ENCODE measurements at regions not wholly inside any gene's neighbourhood (a gene's known extent, or its start where the extent isn't known, plus 50 kb on each side); places are given as distances from the start of the nearest gene placed in this dataset.

DNA sequence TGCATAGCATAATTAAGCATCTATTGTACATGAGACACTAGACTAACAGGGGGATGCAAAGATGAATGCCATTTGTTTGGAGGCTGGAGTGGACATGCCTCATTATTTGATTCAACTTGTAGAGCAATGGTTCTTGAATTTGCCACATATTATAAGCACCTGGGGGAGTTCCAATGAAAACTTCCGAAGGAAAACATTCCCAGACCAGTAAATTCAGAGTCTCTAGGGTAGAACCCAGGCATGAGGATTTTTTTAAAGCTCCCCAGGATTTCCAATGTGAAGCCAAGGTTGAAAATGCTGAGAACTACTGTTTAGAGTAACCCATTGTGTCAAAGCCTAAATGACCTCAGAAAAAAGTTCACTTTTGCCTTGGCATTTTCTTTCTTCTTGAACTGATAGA, 93.9 kb upstream of the ITGA1 start:
- 0% methylated on average over 1 of the region's 1 CpG for WGBS (ENCODE audit: insufficient coverage, insufficient replicate concordance, low lambda C conversion rate, missing lambda C conversion rate)
- H3K27ac ChIP-seq (ENCODE audit: control insufficient read depth, insufficient read depth): no peak overlapping the region
- no peak overlapping the region for H3K9ac ChIP-seq (ENCODE audit: control insufficient read depth, insufficient read depth, low read length)
- TF ChIP-seq MXI1 (IDR thresholded peaks at IDR 0.05; ENCODE audit: low read depth, low read length) (no peak), JUNB (IDR thresholded peaks at IDR 0.05) (no peak), RELA (IDR thresholded peaks at IDR 0.05; ENCODE audit: borderline replicate concordance, partially characterized antibody) (no peak)
- H3K36me3 ChIP-seq (ENCODE audit: control insufficient read depth in 2 of 2, insufficient read depth in 2 of 2, low read length in 1 of 2): no peaks in the 10 kb centered on the region
- no peak overlapping the region for H3K4me3 ChIP-seq
- no peaks in the 10 kb centered on the region for H4K20me1 ChIP-seq (ENCODE audit: control insufficient read depth, insufficient read depth)
- no peak for ATAC-seq
- H3K9me3 ChIP-seq (replicated peaks; ENCODE audit: control insufficient read depth, insufficient read depth, low read length): no peaks in the 10 kb centered on the region
- no peak overlapping the region for H3K4me2 ChIP-seq (ENCODE audit: control insufficient read depth, insufficient read depth)
- ChIA-PET CTCF (interaction anchor here (1.3 to 1.4 kb wide), 2 partner anchors 213 to 224 kb away, joined by 3 to 4 read pairs; no protein-coding TSS in a partner anchor), POLR2A (no interaction called here), RAD21 (ENCODE audit: unreplicated experiment) (interaction anchor here (1.2 kb wide), 1 partner anchor 221 kb away, joined by 4 read pairs; no protein-coding TSS in a partner anchor), SMC1A (ENCODE audit: uncharacterized antibody, unreplicated experiment) (interaction anchor here (0.8 kb wide), 1 partner anchor 222 kb away, joined by 3 read pairs; no protein-coding TSS in a partner anchor)
- intact Hi-C loops (cut with micrococcal nuclease; ENCODE audit: unreplicated experiment) (loop anchor here (1.0 kb wide), 1 partner anchor 221 kb away; no protein-coding TSS in a partner anchor), in situ Hi-C loops (cut with MboI) (no loop called here)
- no peak for DNase-seq (ENCODE audit: low read depth, low spot score)
- H3K4me1 ChIP-seq (ENCODE audit: control insufficient read depth, insufficient read depth, low read length): no peaks in the 10 kb centered on the region
- no peak overlapping the region for H2AFZ ChIP-seq (ENCODE audit: control insufficient read depth, low read depth, low read length)
- BruUV-seq (replicated peaks): no TSS peak
- H3K27me3 ChIP-seq (replicated peaks in 1 of 2; ENCODE audit: control insufficient read depth in 2 of 2, insufficient read depth in 2 of 2, low read length in 1 of 2): no peaks in the 10 kb centered on the region
- no peak for FAIRE-seq
- H3K79me2 ChIP-seq (ENCODE audit: control insufficient read depth, insufficient read depth, low read length): no peaks in the 10 kb centered on the region

DNA sequence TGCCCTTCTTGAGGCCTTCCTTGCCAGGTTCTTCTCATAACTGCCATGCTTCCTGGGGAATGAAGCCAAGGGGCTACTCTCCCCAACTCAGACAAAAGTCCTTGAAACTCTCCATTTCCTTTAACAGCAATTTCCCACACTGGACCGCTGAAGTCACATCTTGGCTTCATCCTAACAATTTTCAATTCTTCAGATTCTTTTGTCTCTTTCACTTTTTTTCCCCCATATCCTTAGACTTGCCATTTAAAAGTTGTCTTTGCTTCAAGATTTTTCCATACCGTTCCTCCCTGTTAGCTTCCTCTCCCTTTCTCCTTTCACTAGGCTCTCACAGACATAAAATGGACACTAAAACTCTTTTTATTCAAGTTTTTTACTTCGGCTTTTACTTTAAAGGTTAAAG, 93.1 kb upstream of the ITGA1 start:
- Histone ChIP-seq H3K4me2 (ENCODE audit: control insufficient read depth, insufficient read depth) (no peak overlapping the region), H2AFZ (ENCODE audit: control insufficient read depth, low read depth, low read length) (no peak overlapping the region), H3K27ac (ENCODE audit: control insufficient read depth, insufficient read depth) (no peak overlapping the region), H3K27me3 (replicated peaks in 1 of 2; ENCODE audit: control insufficient read depth in 2 of 2, insufficient read depth in 2 of 2, low read length in 1 of 2) (no peaks in the 10 kb centered on the region), H3K4me3 (no peak overlapping the region), H3K9ac (ENCODE audit: control insufficient read depth, insufficient read depth, low read length) (no peak overlapping the region), H3K79me2 (ENCODE audit: control insufficient read depth, insufficient read depth, low read length) (no peaks in the 10 kb centered on the region), H4K20me1 (ENCODE audit: control insufficient read depth, insufficient read depth) (no peaks in the 10 kb centered on the region), H3K4me1 (ENCODE audit: control insufficient read depth, insufficient read depth, low read length) (no peaks in the 10 kb centered on the region), H3K36me3 (ENCODE audit: control insufficient read depth in 2 of 2, insufficient read depth in 2 of 2, low read length in 1 of 2) (no peaks in the 10 kb centered on the region), H3K9me3 (replicated peaks; ENCODE audit: control insufficient read depth, insufficient read depth, low read length) (no peaks in the 10 kb centered on the region)
- no peak for ATAC-seq
- 34% methylated on average over 3 of the region's 3 CpGs for WGBS (ENCODE audit: insufficient coverage, insufficient replicate concordance, low lambda C conversion rate, missing lambda C conversion rate)
- intact Hi-C loops (cut with micrococcal nuclease; ENCODE audit: unreplicated experiment): no loop called here
- SMC1A ChIA-PET (ENCODE audit: uncharacterized antibody, unreplicated experiment): no interaction called here
- DNase-seq (ENCODE audit: low read depth, low spot score): no peak
- CTCF ChIA-PET: interaction anchor here (0.9 kb wide), 1 partner anchor 225 kb away, joined by 3 read pairs; no protein-coding TSS in a partner anchor
- RAD21 ChIA-PET (ENCODE audit: unreplicated experiment): interaction anchor here (0.8 kb wide), 1 partner anchor 221 kb away, joined by 3 read pairs; no protein-coding TSS in a partner anchor
- no peak for FAIRE-seq
- POLR2A ChIA-PET: no interaction called here
- in situ Hi-C loops (cut with MboI): no loop called here
- no TSS peak for BruUV-seq (replicated peaks)
- no peak for TF ChIP-seq JUNB (IDR thresholded peaks at IDR 0.05)
- no peak for TF ChIP-seq EP300 (IDR thresholded peaks at IDR 0.05; ENCODE audit: borderline replicate concordance in 1 of 2, control insufficient read depth in 1 of 2, low read depth in 2 of 2, low read length in 2 of 2)
- TF ChIP-seq SPI1 (IDR thresholded peaks at IDR 0.05; ENCODE audit: borderline replicate concordance, insufficient read depth, low read depth, low read length): no peak
- TF ChIP-seq NRF1 (conservative IDR thresholded peaks at IDR 0.05; ENCODE audit: low read depth, low read length): no peak
- no peak for TF ChIP-seq SUPT20H (IDR thresholded peaks at IDR 0.05; ENCODE audit: borderline replicate concordance, control insufficient read depth, low read depth, low read length)
- no peak for TF ChIP-seq YBX1 (IDR thresholded peaks at IDR 0.05)
- TF ChIP-seq, protein P1, sequence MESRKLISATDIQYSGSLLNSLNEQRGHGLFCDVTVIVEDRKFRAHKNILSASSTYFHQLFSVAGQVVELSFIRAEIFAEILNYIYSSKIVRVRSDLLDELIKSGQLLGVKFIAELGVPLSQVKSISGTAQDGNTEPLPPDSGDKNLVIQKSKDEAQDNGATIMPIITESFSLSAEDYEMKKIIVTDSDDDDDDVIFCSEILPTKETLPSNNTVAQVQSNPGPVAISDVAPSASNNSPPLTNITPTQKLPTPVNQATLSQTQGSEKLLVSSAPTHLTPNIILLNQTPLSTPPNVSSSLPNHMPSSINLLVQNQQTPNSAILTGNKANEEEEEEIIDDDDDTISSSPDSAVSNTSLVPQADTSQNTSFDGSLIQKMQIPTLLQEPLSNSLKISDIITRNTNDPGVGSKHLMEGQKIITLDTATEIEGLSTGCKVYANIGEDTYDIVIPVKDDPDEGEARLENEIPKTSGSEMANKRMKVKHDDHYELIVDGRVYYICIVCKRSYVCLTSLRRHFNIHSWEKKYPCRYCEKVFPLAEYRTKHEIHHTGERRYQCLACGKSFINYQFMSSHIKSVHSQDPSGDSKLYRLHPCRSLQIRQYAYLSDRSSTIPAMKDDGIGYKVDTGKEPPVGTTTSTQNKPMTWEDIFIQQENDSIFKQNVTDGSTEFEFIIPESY (IDR thresholded peaks at IDR 0.05): no peak
- TF ChIP-seq SP1 (IDR thresholded peaks at IDR 0.05; ENCODE audit: low read depth, low read length): no peak
- no peak for TF ChIP-seq PAX5 (IDR thresholded peaks at IDR 0.05; ENCODE audit: borderline replicate concordance, low read depth, low read length)
- TF ChIP-seq MXI1 (IDR thresholded peaks at IDR 0.05; ENCODE audit: low read depth, low read length): no peak
- no peak for TF ChIP-seq ASH2L (IDR thresholded peaks at IDR 0.05; ENCODE audit: borderline replicate concordance, low read depth)
- TF ChIP-seq, protein P2, sequence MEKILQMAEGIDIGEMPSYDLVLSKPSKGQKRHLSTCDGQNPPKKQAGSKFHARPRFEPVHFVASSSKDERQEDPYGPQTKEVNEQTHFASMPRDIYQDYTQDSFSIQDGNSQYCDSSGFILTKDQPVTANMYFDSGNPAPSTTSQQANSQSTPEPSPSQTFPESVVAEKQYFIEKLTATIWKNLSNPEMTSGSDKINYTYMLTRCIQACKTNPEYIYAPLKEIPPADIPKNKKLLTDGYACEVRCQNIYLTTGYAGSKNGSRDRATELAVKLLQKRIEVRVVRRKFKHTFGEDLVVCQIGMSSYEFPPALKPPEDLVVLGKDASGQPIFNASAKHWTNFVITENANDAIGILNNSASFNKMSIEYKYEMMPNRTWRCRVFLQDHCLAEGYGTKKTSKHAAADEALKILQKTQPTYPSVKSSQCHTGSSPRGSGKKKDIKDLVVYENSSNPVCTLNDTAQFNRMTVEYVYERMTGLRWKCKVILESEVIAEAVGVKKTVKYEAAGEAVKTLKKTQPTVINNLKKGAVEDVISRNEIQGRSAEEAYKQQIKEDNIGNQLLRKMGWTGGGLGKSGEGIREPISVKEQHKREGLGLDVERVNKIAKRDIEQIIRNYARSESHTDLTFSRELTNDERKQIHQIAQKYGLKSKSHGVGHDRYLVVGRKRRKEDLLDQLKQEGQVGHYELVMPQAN (conservative IDR thresholded peaks at IDR 0.05): no peak
- TF ChIP-seq FOXK2 (IDR thresholded peaks at IDR 0.05): no peak
- no peak for TF ChIP-seq CHD4 (IDR thresholded peaks at IDR 0.05)
